ENCODE measurements at regions not wholly inside any gene's neighbourhood (a gene's known extent, or its start where the extent isn't known, plus 50 kb on each side); places are given as distances from the start of the nearest gene placed in this dataset.
"Not testable (repeated sequence)": the region's sequence is repeated elsewhere in the genome, so short reads cannot be mapped to it uniquely, and the experiment has no call there.

- TF ChIP-seq POLR2A, POLR2AphosphoS5, TAF1, SPI1 (IDR thresholded peaks at IDR 0.05; ENCODE audit: low read depth, low read length): not testable (repeated sequence)
Measured at GRCh38 chr9:38242151-38242550, 150.4 kb upstream of the ALDH1B1 start.
